GM21526 (cell line): ENCODE measurements at regions not wholly inside any gene's neighbourhood (a gene's known extent, or its start where the extent isn't known, plus 50 kb on each side); places are given as distances from the start of the nearest gene placed in this dataset.
"Not testable (repeated sequence)": the region's sequence is repeated elsewhere in the genome, so short reads cannot be mapped to it uniquely, and the experiment has no call there.

Experiments used
- ATAC-seq: cut with Tn5 transposase; IDR thresholded peaks from one replicate; pipeline ENCODE4 v1.9.1; 2021; ENCODE audit warnings: moderate library complexity; ENCODE audit not compliant: unreplicated experiment, low FRiP score

- ATAC-seq, result no peak
These were observed 2057.1 kb upstream of the PCDH20 start for GRCh38 chr13:63472711-63473110.

GRCh38 chr13:63463782-63464610 is 2048.3 kb upstream of the PCDH20 start:
- no peak for ATAC-seq

- ATAC-seq, result no peak
These were observed 2044.9 kb upstream of the PCDH20 start for GRCh38 chr13:63460462-63461090.

- no peak for ATAC-seq
These were observed 2041.5 kb upstream of the PCDH20 start for GRCh38 chr13:63457186-63457585.

GRCh38 chr13:63455938-63456337 is 2040.3 kb upstream of the PCDH20 start:
- no peak for ATAC-seq

GRCh38 chr13:63449550-63449949 is 2033.9 kb upstream of the PCDH20 start:
- no peak for ATAC-seq

- no peak for ATAC-seq
These were observed 2033.0 kb upstream of the PCDH20 start for GRCh38 chr13:63448692-63449091.

GRCh38 chr13:63446329-63446728 is 2030.7 kb upstream of the PCDH20 start:
- no peak for ATAC-seq

- ATAC-seq, result not testable (repeated sequence)
These were observed 2028.6 kb upstream of the PCDH20 start for GRCh38 chr13:63444225-63444624.

- ATAC-seq, result no peak
These were observed 2023.3 kb upstream of the PCDH20 start for GRCh38 chr13:63438951-63439350.

GRCh38 chr13:63436325-63436668 is 2020.6 kb upstream of the PCDH20 start:
- no peak for ATAC-seq

GRCh38 chr13:63435667-63436324 is 2020.1 kb upstream of the PCDH20 start:
- no peak for ATAC-seq

- no peak for ATAC-seq
These were observed 2018.0 kb upstream of the PCDH20 start for GRCh38 chr13:63433546-63434150.

GRCh38 chr13:63427170-63427569 is 2011.5 kb upstream of the PCDH20 start:
- no peak for ATAC-seq

- ATAC-seq, result no peak
These were observed 2009.5 kb upstream of the PCDH20 start for GRCh38 chr13:63425131-63425530.

- no peak for ATAC-seq
These were observed 2005.5 kb upstream of the PCDH20 start for GRCh38 chr13:63421123-63421522.

GRCh38 chr13:63420685-63421084 is 2005.0 kb upstream of the PCDH20 start:
- no peak for ATAC-seq

GRCh38 chr13:63414247-63414646 is 1998.6 kb upstream of the PCDH20 start:
- no peak for ATAC-seq

GRCh38 chr13:63409791-63410351 is 1994.2 kb upstream of the PCDH20 start:
- no peak for ATAC-seq

- ATAC-seq, result no peak
These were observed 1992.9 kb upstream of the PCDH20 start for GRCh38 chr13:63408331-63409189.
